Hepatocyte (in vitro differentiated cells): ENCODE measurements at regions not wholly inside any gene's neighbourhood (a gene's known extent, or its start where the extent isn't known, plus 50 kb on each side); places are given as distances from the start of the nearest gene placed in this dataset.

Source experiments
- DNase-seq: peaks from one replicate; pipeline ENCODE4 v3.0.0-alpha.2; 2016; ENCODE audit warnings: low spot score
- H2AFZ ChIP-seq: fragments of 200-600 bp; sonication (generic); 2 replicates; pipeline ENCODE4 v1.6.0; 2016; ENCODE audit warnings: antibody characterized with exemption, mild to moderate bottlenecking
- H3K27ac ChIP-seq: fragments of 200-600 bp; sonication (generic); 2 replicates; pipeline ENCODE4 v1.5.1; 2016; ENCODE audit warnings: mild to moderate bottlenecking
- H3K27me3 ChIP-seq: fragments of 200-600 bp; sonication (generic); 2 replicates; pipeline ENCODE4 v1.6.1; 2016
- H3K36me3 ChIP-seq: fragments of 200-600 bp; sonication (generic); replicated peaks from 2 replicates; pipeline ENCODE4 v1.5.1; 2016; ENCODE audit warnings: low read depth; ENCODE audit not compliant: insufficient read depth
- H3K4me1 ChIP-seq: fragments of 200-600 bp; sonication (generic); 2 replicates; pipeline ENCODE4 v1.5.1; 2016; ENCODE audit warnings: mild to moderate bottlenecking, moderate library complexity; ENCODE audit not compliant: insufficient read depth
- H3K4me2 ChIP-seq: fragments of 200-600 bp; sonication (generic); 2 replicates; pipeline ENCODE4 v1.6.0; 2016
- H3K4me3 ChIP-seq: fragments of 200-600 bp; sonication (generic); 2 replicates; pipeline ENCODE4 v1.5.1; 2016; ENCODE audit warnings: mild to moderate bottlenecking
- H3K79me2 ChIP-seq: fragments of 200-600 bp; sonication (generic); 2 replicates; pipeline ENCODE4 v1.6.0; 2017; ENCODE audit warnings: mild to moderate bottlenecking
- H3K9me2 ChIP-seq: fragments of 200-600 bp; sonication (generic); replicated peaks from 2 replicates; pipeline ENCODE4 v1.6.0; 2017; ENCODE audit warnings: mild to moderate bottlenecking; ENCODE audit not compliant: insufficient read depth
- H3K9me3 ChIP-seq: fragments of 200-600 bp; sonication (generic); 2 replicates; pipeline ENCODE4 v1.5.1; 2016; ENCODE audit warnings: low read depth, mild to moderate bottlenecking
- H4K20me1 ChIP-seq: fragments of 200-600 bp; sonication (generic); 2 replicates; pipeline ENCODE4 v1.6.0; 2016; ENCODE audit warnings: mild to moderate bottlenecking; ENCODE audit not compliant: insufficient read depth, poor library complexity, severe bottlenecking
- EZH2 ChIP-seq: fragments of 200-600 bp; sonication (generic); IDR thresholded peaks from 2 replicates; pipeline ENCODE4 v1.6.1; 2016; ENCODE audit warnings: antibody characterized with exemption, mild to moderate bottlenecking, borderline replicate concordance
- EZH2phosphoT487 ChIP-seq: fragments of 200-600 bp; sonication (generic); IDR thresholded peaks from one replicate; pipeline ENCODE4 v1.6.1; 2018; ENCODE audit warnings: antibody characterized with exemption, mild to moderate bottlenecking, low read depth, moderate library complexity; ENCODE audit not compliant: unreplicated experiment, severe bottlenecking
- WGBS: methylation state at CpG from one replicate; pipeline ENCODE4 v1.1.6; 2016; ENCODE audit warnings: low lambda C conversion rate; ENCODE audit errors: missing lambda C conversion rate; 5-methylcytosine and 5-hydroxymethylcytosine counted together
- TF ChIP-seq, protein P1 (sequence below): fragments of 200-600 bp; sonication (generic); IDR thresholded peaks from 2 replicates; pipeline ENCODE4 v1.5.1; 2016; ENCODE audit warnings: antibody characterized with exemption, mild to moderate bottlenecking; ENCODE audit not compliant: poor library complexity

- no peak for TF ChIP-seq EZH2phosphoT487
- TF ChIP-seq, protein P1, sequence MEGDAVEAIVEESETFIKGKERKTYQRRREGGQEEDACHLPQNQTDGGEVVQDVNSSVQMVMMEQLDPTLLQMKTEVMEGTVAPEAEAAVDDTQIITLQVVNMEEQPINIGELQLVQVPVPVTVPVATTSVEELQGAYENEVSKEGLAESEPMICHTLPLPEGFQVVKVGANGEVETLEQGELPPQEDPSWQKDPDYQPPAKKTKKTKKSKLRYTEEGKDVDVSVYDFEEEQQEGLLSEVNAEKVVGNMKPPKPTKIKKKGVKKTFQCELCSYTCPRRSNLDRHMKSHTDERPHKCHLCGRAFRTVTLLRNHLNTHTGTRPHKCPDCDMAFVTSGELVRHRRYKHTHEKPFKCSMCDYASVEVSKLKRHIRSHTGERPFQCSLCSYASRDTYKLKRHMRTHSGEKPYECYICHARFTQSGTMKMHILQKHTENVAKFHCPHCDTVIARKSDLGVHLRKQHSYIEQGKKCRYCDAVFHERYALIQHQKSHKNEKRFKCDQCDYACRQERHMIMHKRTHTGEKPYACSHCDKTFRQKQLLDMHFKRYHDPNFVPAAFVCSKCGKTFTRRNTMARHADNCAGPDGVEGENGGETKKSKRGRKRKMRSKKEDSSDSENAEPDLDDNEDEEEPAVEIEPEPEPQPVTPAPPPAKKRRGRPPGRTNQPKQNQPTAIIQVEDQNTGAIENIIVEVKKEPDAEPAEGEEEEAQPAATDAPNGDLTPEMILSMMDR: no peak
- no peak for TF ChIP-seq EZH2
- Histone ChIP-seq H3K9me3 (no peaks in the 10 kb centered on the region), H2AFZ (no peak overlapping the region), H3K4me3 (no peak overlapping the region), H3K9me2 (no peaks in the 10 kb centered on the region), H3K27me3 (no peaks in the 10 kb centered on the region), H4K20me1 (no peaks in the 10 kb centered on the region), H3K27ac (no peak overlapping the region), H3K4me2 (no peak overlapping the region), H3K4me1 (no peaks in the 10 kb centered on the region), H3K79me2 (no peaks in the 10 kb centered on the region), H3K36me3 (no peaks in the 10 kb centered on the region)
- DNase-seq: no peak
- WGBS: 93% methylated on average over 2 of the region's 2 CpGs
Observed at GRCh38 chr2:234669001-234669400, 172.1 kb upstream of the ARL4C start.

DNA sequence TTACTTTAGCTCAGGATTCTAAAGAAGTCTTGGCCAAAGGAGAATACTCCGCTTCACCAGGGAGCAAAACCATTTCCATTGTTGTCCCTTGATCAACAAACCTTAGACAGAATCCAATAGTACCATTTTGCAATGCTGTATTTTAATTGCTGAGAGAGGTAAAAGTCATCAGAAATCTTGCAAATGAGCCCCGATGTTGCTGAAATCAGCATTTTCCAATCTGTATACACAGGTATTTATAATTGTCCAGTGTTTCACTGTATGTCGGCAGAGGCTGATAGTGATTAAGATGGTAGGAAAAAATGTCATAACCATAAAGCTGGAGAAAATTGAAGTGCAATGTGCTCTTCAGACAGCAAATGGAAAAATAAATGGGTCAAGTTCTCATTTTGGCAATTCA lies 170.0 kb upstream of the ARL4C start:
- Histone ChIP-seq H3K4me3 (no peak overlapping the region), H3K4me1 (no peaks in the 10 kb centered on the region), H4K20me1 (no peaks in the 10 kb centered on the region), H3K9me3 (no peaks in the 10 kb centered on the region), H3K27me3 (no peaks in the 10 kb centered on the region), H3K79me2 (no peaks in the 10 kb centered on the region), H3K27ac (no peak overlapping the region), H3K36me3 (no peaks in the 10 kb centered on the region), H3K4me2 (no peak overlapping the region), H3K9me2 (no peaks in the 10 kb centered on the region), H2AFZ (no peak overlapping the region)
- WGBS: 88% methylated on average over 3 of the region's 3 CpGs
- TF ChIP-seq EZH2phosphoT487 (no peak), EZH2 (no peak)
- TF ChIP-seq, protein P1: no peak
- DNase-seq: no peak

DNA sequence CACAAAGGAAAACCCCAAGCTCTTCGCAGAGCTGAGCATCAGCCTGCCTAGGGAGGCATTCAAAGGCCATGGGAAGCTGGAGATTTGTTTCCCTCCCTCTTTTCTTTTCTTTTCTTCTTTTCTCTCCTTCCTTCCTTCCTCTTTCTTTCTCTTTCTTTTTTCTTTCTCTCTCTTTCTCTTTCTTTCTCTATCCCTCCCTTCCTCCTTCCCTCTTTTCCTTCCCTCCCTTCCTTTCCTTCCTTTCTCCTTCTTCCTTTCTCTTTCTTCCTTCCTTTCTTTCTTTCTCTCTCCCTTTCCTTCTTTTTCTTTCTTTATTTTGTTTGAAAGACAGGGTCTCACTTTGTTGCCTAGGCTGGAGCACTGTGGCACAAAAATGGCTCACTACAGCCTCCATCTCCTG lies 168.4 kb upstream of the ARL4C start:
- Histone ChIP-seq H3K36me3 (no peaks in the 10 kb centered on the region), H3K4me2 (no peak overlapping the region)
- WGBS: 94% methylated on average over 1 of the region's 1 CpG

More for the DNA sequence above, 168.4 kb upstream of the ARL4C start:
- no peak overlapping the region for H3K4me3 ChIP-seq
- H3K9me2 ChIP-seq: no peaks in the 10 kb centered on the region
- H3K27ac ChIP-seq: no peak overlapping the region
- H2AFZ ChIP-seq: no peak overlapping the region
- no peaks in the 10 kb centered on the region for H3K79me2 ChIP-seq
- no peaks in the 10 kb centered on the region for H3K27me3 ChIP-seq
- no peaks in the 10 kb centered on the region for H3K9me3 ChIP-seq
- DNase-seq: no peak
- H4K20me1 ChIP-seq: no peaks in the 10 kb centered on the region
- no peaks in the 10 kb centered on the region for H3K4me1 ChIP-seq
- no peak for TF ChIP-seq EZH2
- TF ChIP-seq, protein P1: no peak
- TF ChIP-seq EZH2phosphoT487: no peak
